Heart left ventricle (tissue), 16 donors: ENCODE measurements at regions not wholly inside any gene's neighbourhood (a gene's known extent, or its start where the extent isn't known, plus 50 kb on each side); places are given as distances from the start of the nearest gene placed in this dataset.
A peak's percentile ranks its signal among the peaks of the same experiment; 100 is the strongest.

Experiments
- ATAC-seq, 4 donors: fragments of 200-7000 bp; cut with Tn5 transposase; one replicate each; pipeline ENCODE4 v1.9.1; 2020 to 2022; ENCODE audit warnings: moderate library complexity in 4 of 4, mild to moderate bottlenecking in 3 of 4, moderate number of reproducible peaks in 1 of 4
- DNase-seq, 5 donors: peaks; one replicate each; pipeline ENCODE4 v3.0.0-alpha.2; 2020
- H3K27ac ChIP-seq, 12 donors: fragments of 200-600 bp; sonication (generic) in 4 of 12; one replicate each; pipeline versions ENCODE4 v1.5.0 to v1.8.0; 2016 to 2022; ENCODE audit warnings: mild to moderate bottlenecking in 2 of 12
- H3K27me3 ChIP-seq, 9 donors: fragments of 200-600 bp; sonication (generic) in 2 of 9; one replicate each; pipeline versions ENCODE4 v1.5.1 to v1.8.0; 2016 to 2022; ENCODE audit warnings: mild to moderate bottlenecking in 3 of 9
- H3K36me3 ChIP-seq, 9 donors: fragments of 200-600 bp; sonication (generic) in 2 of 9; one replicate each; pipeline versions ENCODE4 v1.5.0 to v1.8.0; 2018 to 2022; ENCODE audit warnings: mild to moderate bottlenecking in 2 of 9
- H3K4me1 ChIP-seq, 12 donors: fragments of 200-600 bp; sonication (generic) in 4 of 12; one replicate each; pipeline versions ENCODE4 v1.5.0 to v1.8.0; 2016 to 2022; ENCODE audit warnings: mild to moderate bottlenecking in 3 of 12
- H3K4me3 ChIP-seq, 12 donors: fragments of 200-600 bp; sonication (generic) in 4 of 12; one replicate each; pipeline versions ENCODE4 v1.5.0 to v1.8.0; 2017 to 2022; ENCODE audit warnings: mild to moderate bottlenecking in 9 of 12, moderate library complexity in 4 of 12
- H3K9me3 ChIP-seq, 12 donors: fragments of 200-600 bp; sonication (generic) in 4 of 12; one replicate each; pipeline versions ENCODE4 v1.5.0 to v1.8.0; 2016 to 2022; ENCODE audit warnings: mild to moderate bottlenecking in 1 of 12
- POLR2A ChIP-seq, 2 donors: fragments of 450-650 bp; IDR thresholded peaks; one replicate each; pipeline ENCODE4 v1.6.1; 2017; ENCODE audit warnings: antibody characterized with exemption in 2 of 2, mild to moderate bottlenecking in 2 of 2, moderate library complexity in 2 of 2
- WGBS, 4 donors: extraction: QIAGEN DNeasy Blood & Tissue Kit in 2 of 4; methylation state at CpG; one replicate each; pipeline versions ENCODE4 v1.1.5 to v1.1.7; 2013 to 2018; 5-methylcytosine and 5-hydroxymethylcytosine counted together
- intact Hi-C, 10 donors: fragments of 100-400 bp; cut with DNase I; formaldehyde crosslinking; loops; one replicate each; pipeline versions ENCODE4 v1.11.1 to v1.14.2; 2022
- TF ChIP-seq, protein P1 (sequence below), 12 donors: fragments of 200-600 bp; sonication (generic) in 4 of 12; IDR thresholded peaks; one replicate each; pipeline versions ENCODE4 v1.5.0 to v1.8.0; 2018 to 2022; ENCODE audit warnings: antibody characterized with exemption in 12 of 12, mild to moderate bottlenecking in 5 of 12
- donor health status: ischemic (EF 13 %, LVEDD 7.1; RV severe dilation, severe dysfunction).
- donor health status: healthy with polysubstance abuse.
- donor health status: DM: no; HTN: yes; CAD: no.
- donor health status: DM: no; HTN: no; CAD: no.
- donor health status: ischemic (EF 25% LVEDD 6.9; RV normal size, moderate dysfunction).
- donor health status: ischemic (EF 25% LVEDD 5.7; RV mildly dilated, moderate dysfunction).
- donor health status: healthy.
- donor health status: DM: yes; HTN: yes; CAD: no.
- donor health status: ischemic (EF 35%, LVEDD 5.7; RV mildly dilated, moderate dysfunction).
- donor health status: nonischemic (EF 11% LVEDD 7.7; RV severe dilation, severe dysfunction).
- donor health status: DM: yes; HTN: yes; CAD: no.
- donor health status: PGD.
- donor health status: ischemic (EF 29% LVEDD 5.4; RV normal size, mild dysfunction).
- donor health status: nonischemic (EF 23%, LVEDD 6.1; RV moderate dilation, normal function).

DNA sequence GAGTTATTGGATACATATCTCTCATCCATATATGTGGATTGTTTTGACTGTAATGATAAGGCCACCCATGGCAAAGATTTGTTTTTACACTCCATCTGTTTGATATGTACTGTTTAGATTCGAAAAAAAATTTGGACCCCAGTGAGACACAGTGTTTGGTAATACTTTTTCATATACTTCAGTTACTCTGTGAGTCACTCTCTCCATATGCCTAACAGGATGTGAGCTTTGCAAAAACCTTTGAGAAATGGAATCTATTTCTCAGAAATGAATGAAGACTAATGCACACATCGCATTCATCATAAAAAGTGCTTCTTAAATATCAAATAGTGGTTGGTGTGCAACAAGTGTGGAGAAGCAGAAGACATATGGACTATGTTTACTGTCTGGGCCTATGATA, 781.5 kb downstream of the SLC6A15 start:
- ATAC-seq (no peak), DNase-seq (no peak)
- intact Hi-C loops, result no loop called here
- Histone ChIP-seq H3K9me3 (no peaks in the 10 kb centered on the region), H3K27ac (no peak overlapping the region), H3K4me3 (no peak overlapping the region), H3K27me3 (no peaks in the 10 kb centered on the region), H3K36me3 (no peaks in the 10 kb centered on the region), H3K4me1 (no peaks in the 10 kb centered on the region)
- 61 to 70% (median 69%) methylated on average over 2 of the region's 2 CpGs for WGBS, 4 donors
- TF ChIP-seq, protein P1, sequence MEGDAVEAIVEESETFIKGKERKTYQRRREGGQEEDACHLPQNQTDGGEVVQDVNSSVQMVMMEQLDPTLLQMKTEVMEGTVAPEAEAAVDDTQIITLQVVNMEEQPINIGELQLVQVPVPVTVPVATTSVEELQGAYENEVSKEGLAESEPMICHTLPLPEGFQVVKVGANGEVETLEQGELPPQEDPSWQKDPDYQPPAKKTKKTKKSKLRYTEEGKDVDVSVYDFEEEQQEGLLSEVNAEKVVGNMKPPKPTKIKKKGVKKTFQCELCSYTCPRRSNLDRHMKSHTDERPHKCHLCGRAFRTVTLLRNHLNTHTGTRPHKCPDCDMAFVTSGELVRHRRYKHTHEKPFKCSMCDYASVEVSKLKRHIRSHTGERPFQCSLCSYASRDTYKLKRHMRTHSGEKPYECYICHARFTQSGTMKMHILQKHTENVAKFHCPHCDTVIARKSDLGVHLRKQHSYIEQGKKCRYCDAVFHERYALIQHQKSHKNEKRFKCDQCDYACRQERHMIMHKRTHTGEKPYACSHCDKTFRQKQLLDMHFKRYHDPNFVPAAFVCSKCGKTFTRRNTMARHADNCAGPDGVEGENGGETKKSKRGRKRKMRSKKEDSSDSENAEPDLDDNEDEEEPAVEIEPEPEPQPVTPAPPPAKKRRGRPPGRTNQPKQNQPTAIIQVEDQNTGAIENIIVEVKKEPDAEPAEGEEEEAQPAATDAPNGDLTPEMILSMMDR (IDR thresholded peaks at IDR 0.05), result no peak

DNA sequence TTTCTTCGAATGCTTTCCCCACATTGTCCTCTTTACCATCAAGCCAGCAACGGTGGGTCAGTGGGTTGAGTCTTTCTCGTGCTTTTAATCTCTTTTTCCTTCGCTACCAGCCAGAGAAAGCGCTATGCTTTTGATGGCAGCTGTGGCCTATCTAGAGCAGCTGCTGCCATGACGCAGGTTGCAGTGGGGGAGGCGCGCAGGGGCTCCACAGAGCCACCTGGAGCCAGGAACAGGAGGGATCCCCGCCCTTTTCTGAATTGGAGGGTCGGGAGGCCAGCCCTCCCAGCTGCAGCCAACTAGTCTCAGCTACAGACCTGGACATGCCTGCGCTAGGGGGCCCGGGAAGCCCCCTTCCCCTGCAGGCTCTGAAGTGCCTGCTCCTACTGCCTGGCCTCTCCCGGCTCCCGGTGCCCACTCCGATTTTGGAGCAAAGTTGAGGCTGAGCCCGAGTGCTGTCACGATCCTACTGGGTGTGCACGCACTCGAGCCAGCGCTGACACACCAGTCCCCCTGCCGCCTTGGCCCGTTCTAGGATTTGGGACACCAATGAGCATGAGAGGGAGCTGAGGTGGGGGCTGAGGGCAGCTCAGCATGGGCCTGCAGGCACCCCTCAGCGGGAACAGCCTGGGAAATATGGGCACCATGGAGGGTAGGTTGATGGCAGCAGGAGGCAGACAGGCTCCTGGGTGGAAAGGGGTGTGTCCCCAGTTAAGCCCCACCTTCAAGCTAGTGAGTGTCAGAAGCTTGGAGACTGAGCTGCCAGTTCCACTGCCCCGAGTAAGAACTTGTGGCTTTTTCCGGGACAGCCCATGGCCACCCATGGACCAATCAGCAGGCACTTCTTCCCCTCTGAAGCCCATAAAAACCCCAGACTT, 784.2 kb downstream of the SLC6A15 start:
- intact Hi-C loops, result no loop called here
- Histone ChIP-seq H3K36me3 (no peaks in the 10 kb centered on the region), H3K9me3 (no peaks in the 10 kb centered on the region), H3K27ac (no peak overlapping the region), H3K4me3 (no peak overlapping the region), H3K27me3 (no peaks in the 10 kb centered on the region), H3K4me1 (no peaks in the 10 kb centered on the region)
- TF ChIP-seq, protein P1 (IDR thresholded peaks at IDR 0.05), result no peak
- TF ChIP-seq POLR2A (IDR thresholded peaks at IDR 0.05), result no peak
- 83 to 86% (median 83%) methylated on average over 18 to 25 of the region's 25 CpGs for WGBS, 4 donors
- DNase-seq (peak in 1 of 5 donors; percentile 15), ATAC-seq (no peak)

DNA sequence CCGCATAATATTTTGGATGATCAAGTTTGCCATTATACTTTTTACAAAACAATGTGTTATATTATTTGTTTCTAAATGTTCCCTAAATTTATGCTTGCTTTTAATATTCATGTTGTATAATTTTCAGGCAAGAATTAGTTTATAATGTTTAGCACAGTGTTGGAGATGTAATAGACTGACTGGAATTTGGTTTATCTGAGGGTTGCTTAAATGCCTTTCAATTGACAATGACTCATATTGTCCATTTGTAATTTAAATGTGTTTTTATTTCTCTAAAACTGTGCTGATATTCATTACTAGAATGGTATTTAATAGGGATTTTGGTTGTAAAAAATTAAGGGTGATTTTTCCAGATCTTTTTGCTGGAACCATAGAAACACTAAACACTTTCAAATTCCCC, 788.4 kb downstream of the SLC6A15 start:
- H3K4me1 ChIP-seq, result no peaks in the 10 kb centered on the region
- H3K27ac ChIP-seq, result no peak overlapping the region
- H3K36me3 ChIP-seq, result no peaks in the 10 kb centered on the region
- H3K4me3 ChIP-seq, result no peak overlapping the region
- DNase-seq (no peak), ATAC-seq (no peak)
- intact Hi-C loops, result no loop called here
- no peaks in the 10 kb centered on the region for H3K27me3 ChIP-seq
- WGBS, 4 donors, result 94 to 100% (median 96%) methylated on average over 1 of the region's 1 CpG
- TF ChIP-seq, protein P1 (IDR thresholded peaks at IDR 0.05), result no peak
- no peak for TF ChIP-seq POLR2A (IDR thresholded peaks at IDR 0.05)
- H3K9me3 ChIP-seq, result no peaks in the 10 kb centered on the region

DNA sequence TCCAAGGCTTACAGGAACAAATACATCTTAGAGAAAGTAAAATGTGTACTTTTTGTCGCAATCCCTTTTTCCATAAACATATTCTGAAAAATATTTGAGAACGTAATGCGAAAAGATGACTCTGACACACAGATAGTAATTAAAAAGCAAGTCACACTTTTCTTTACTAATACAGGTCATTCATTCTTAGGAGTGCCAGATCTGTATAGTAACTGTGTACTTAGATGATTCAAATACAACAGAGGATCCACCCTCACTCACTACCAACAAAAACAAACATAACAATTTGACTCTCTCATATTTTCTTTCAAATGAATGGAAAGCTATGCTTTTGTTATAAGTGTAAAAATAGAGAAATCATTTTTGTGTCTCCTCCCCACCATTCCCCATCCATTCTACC, 795.4 kb downstream of the SLC6A15 start:
- no peak for TF ChIP-seq POLR2A (IDR thresholded peaks at IDR 0.05)
- TF ChIP-seq, protein P1 (IDR thresholded peaks at IDR 0.05), result no peak
- Histone ChIP-seq H3K27ac (no peak overlapping the region), H3K4me3 (no peak overlapping the region), H3K9me3 (no peaks in the 10 kb centered on the region), H3K36me3 (no peaks in the 10 kb centered on the region), H3K27me3 (no peaks in the 10 kb centered on the region), H3K4me1 (no peaks in the 10 kb centered on the region)
- intact Hi-C loops, result no loop called here
- 88 to 93% (median 92%) methylated on average over 3 of the region's 3 CpGs for WGBS, 4 donors
- ATAC-seq, result no peak
- DNase-seq, result no peak
